HL-60 (cell line): ENCODE measurements at regions not wholly inside any gene's neighbourhood (a gene's known extent, or its start where the extent isn't known, plus 50 kb on each side); places are given as distances from the start of the nearest gene placed in this dataset.

Source experiments
- GABPA ChIP-seq: IDR thresholded peaks from 2 replicates; pipeline ENCODE4 v1.6.1; 2012; ENCODE audit warnings: low read depth
- POLR2AphosphoS5 ChIP-seq: IDR thresholded peaks from 2 replicates; pipeline ENCODE4 v1.6.1; 2012; ENCODE audit warnings: low read depth
- SPI1 ChIP-seq: IDR thresholded peaks from 2 replicates; pipeline ENCODE4 v1.6.1; 2012; ENCODE audit warnings: low read depth, mild to moderate bottlenecking, borderline replicate concordance
- TF ChIP-seq, protein P1 (sequence below): IDR thresholded peaks from one replicate; pipeline ENCODE4 v1.5.1; 2011; ENCODE audit warnings: low read length, control low read depth, inconsistent platforms; ENCODE audit not compliant: insufficient read depth
- TF ChIP-seq, protein P2 (sequence below): IDR thresholded peaks from 2 replicates; pipeline ENCODE4 v1.6.1; 2012; ENCODE audit warnings: low read depth; ENCODE audit not compliant: insufficient replicate concordance

DNA sequence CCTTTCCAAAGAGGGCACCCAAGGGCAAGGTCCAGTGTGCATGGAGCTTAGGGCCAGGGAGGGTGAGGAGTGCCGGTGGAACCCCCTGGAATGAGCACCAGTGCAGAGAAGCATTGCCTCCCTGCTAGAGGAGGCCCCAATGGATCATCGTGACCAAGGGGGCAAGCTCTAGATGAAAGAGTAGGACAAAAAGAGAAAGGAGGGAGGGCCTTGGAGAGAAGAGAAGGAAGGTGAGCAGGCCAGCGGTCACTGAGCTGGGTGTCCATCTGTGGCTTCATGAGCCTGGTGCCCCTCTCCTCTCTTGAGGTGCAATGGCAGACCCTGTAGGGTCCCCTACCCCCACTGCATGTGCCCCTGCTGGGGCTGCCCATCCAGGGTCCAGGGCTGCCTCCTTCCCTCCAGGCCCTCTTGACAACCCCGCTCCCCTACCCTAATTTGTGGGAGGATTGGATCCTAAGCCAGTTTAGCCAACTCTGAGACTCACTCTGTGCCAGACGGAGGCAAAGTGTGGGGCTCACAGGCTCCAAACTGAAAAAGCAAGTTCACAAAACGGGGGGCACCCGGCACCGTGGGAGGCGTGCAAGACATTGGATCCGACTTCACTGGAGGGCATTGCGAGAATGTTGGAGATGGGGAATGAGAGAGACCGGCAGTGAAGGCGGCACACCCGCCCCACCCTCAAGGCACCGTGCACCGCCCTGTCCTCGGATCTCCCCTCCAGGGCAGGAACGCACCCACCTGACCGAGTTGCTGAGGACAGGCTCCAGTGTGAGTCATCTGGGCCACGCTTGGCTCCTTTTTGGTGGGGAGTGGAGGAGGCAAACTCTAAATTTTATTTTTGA lies 207.5 kb downstream of the KIF26A start:
- TF ChIP-seq, protein P1, sequence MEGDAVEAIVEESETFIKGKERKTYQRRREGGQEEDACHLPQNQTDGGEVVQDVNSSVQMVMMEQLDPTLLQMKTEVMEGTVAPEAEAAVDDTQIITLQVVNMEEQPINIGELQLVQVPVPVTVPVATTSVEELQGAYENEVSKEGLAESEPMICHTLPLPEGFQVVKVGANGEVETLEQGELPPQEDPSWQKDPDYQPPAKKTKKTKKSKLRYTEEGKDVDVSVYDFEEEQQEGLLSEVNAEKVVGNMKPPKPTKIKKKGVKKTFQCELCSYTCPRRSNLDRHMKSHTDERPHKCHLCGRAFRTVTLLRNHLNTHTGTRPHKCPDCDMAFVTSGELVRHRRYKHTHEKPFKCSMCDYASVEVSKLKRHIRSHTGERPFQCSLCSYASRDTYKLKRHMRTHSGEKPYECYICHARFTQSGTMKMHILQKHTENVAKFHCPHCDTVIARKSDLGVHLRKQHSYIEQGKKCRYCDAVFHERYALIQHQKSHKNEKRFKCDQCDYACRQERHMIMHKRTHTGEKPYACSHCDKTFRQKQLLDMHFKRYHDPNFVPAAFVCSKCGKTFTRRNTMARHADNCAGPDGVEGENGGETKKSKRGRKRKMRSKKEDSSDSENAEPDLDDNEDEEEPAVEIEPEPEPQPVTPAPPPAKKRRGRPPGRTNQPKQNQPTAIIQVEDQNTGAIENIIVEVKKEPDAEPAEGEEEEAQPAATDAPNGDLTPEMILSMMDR: no peak
- TF ChIP-seq POLR2AphosphoS5: no peak
- no peak for TF ChIP-seq GABPA
- TF ChIP-seq, protein P2, sequence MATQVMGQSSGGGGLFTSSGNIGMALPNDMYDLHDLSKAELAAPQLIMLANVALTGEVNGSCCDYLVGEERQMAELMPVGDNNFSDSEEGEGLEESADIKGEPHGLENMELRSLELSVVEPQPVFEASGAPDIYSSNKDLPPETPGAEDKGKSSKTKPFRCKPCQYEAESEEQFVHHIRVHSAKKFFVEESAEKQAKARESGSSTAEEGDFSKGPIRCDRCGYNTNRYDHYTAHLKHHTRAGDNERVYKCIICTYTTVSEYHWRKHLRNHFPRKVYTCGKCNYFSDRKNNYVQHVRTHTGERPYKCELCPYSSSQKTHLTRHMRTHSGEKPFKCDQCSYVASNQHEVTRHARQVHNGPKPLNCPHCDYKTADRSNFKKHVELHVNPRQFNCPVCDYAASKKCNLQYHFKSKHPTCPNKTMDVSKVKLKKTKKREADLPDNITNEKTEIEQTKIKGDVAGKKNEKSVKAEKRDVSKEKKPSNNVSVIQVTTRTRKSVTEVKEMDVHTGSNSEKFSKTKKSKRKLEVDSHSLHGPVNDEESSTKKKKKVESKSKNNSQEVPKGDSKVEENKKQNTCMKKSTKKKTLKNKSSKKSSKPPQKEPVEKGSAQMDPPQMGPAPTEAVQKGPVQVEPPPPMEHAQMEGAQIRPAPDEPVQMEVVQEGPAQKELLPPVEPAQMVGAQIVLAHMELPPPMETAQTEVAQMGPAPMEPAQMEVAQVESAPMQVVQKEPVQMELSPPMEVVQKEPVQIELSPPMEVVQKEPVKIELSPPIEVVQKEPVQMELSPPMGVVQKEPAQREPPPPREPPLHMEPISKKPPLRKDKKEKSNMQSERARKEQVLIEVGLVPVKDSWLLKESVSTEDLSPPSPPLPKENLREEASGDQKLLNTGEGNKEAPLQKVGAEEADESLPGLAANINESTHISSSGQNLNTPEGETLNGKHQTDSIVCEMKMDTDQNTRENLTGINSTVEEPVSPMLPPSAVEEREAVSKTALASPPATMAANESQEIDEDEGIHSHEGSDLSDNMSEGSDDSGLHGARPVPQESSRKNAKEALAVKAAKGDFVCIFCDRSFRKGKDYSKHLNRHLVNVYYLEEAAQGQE: no peak
- no peak for TF ChIP-seq SPI1
